ENCODE measurements at regions not wholly inside any gene's neighbourhood (a gene's known extent, or its start where the extent isn't known, plus 50 kb on each side); places are given as distances from the start of the nearest gene placed in this dataset.

DNA sequence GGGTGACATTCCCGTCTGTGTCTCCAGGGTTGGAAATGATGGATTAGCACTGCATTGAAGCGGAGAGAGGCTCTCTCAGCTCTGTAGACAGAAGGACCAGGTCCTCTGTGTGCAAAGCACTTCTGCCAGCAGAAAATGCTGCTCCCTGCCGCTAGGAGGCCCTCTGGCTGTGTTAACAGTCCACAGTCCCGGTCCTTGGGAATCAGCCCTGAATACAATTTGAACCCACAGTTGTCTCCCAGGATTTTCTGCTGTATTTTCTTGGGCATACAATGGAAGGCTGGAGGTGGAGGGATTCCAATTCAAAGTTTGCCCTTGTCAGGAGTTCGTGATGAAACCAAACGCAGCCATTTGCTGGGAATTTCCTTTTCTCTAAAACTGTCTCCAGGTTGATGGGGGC lies 205.2 kb downstream of the GLRX3 start:
- TF ChIP-seq POLR2AphosphoS5 (IDR thresholded peaks at IDR 0.05; ENCODE audit: low read depth, low read length) (no peak), POLR2A (IDR thresholded peaks at IDR 0.05; ENCODE audit: low read depth, low read length) (no peak), POU2F2 (IDR thresholded peaks at IDR 0.05; ENCODE audit: low read depth, low read length) (no peak)
